Right lobe of liver (tissue), 4 donors: ENCODE measurements at regions not wholly inside any gene's neighbourhood (a gene's known extent, or its start where the extent isn't known, plus 50 kb on each side); places are given as distances from the start of the nearest gene placed in this dataset.

Source experiments
- POLR2A ChIP-seq: fragments of 450-650 bp; IDR thresholded peaks from one replicate; pipeline ENCODE4 v1.6.1; 2017; ENCODE audit warnings: antibody characterized with exemption, mild to moderate bottlenecking
- TF ChIP-seq, protein P1 (sequence below), 4 donors: fragments of 200-600 bp in 3 of 4; fragments of 450-650 bp in 1 of 4; IDR thresholded peaks; one replicate each; pipeline versions ENCODE4 v1.5.1 to v1.8.0; 2016 to 2022; ENCODE audit warnings: antibody characterized with exemption in 4 of 4, mild to moderate bottlenecking in 2 of 4
- donor health status: DM: no; HTN: no; CAD: no.
- donor health status: DM: no; HTN: no; CAD: no.
- donor health status: DM: no; HTN: yes; CAD: no.

DNA sequence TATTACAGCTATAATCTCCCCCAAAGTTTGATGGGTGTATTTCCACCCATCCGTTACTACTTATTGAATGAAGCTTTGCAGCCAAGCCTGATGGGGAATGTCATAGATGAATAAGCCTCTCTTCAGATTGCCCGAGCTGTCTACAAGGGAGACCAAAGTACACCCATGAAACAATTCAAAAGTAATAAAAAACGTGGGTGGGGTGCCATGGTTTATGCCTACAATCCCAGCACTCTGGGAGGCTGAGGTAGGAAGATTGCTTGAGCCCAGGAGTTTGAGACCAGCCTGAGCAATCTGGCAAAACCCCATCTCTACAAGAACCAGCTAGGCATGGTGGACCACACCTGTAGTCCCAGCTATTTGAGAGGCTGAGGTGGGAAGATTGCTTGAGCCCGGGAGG lies 419.2 kb downstream of the FGF9 start:
- TF ChIP-seq, protein P1, sequence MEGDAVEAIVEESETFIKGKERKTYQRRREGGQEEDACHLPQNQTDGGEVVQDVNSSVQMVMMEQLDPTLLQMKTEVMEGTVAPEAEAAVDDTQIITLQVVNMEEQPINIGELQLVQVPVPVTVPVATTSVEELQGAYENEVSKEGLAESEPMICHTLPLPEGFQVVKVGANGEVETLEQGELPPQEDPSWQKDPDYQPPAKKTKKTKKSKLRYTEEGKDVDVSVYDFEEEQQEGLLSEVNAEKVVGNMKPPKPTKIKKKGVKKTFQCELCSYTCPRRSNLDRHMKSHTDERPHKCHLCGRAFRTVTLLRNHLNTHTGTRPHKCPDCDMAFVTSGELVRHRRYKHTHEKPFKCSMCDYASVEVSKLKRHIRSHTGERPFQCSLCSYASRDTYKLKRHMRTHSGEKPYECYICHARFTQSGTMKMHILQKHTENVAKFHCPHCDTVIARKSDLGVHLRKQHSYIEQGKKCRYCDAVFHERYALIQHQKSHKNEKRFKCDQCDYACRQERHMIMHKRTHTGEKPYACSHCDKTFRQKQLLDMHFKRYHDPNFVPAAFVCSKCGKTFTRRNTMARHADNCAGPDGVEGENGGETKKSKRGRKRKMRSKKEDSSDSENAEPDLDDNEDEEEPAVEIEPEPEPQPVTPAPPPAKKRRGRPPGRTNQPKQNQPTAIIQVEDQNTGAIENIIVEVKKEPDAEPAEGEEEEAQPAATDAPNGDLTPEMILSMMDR (IDR thresholded peaks at IDR 0.05), result no peak
- TF ChIP-seq POLR2A, result no peak
